T-helper 2 cell treated with Interferon-gamma antibody and Interleukin-4, amounts not matched to agents 5 μg/mL and 100 μg/mL, for 36 hours (primary cell): ENCODE measurements at regions not wholly inside any gene's neighbourhood (a gene's known extent, or its start where the extent isn't known, plus 50 kb on each side); places are given as distances from the start of the nearest gene placed in this dataset.

Source experiments
- DNase-seq: peaks from one replicate; pipeline ENCODE4 v3.0.0; 2021; ENCODE audit warnings: low spot score
- H3K27ac Mint-ChIP-seq: one replicate; pipeline ENCODE4 v1.8.0; 2021; ENCODE audit warnings: mild to moderate bottlenecking, mixed read lengths
- H3K27me3 Mint-ChIP-seq: one replicate; pipeline ENCODE4 v1.8.0; 2021; ENCODE audit warnings: low read depth, mixed read lengths
- H3K36me3 Mint-ChIP-seq: one replicate; pipeline ENCODE4 v1.8.0; 2021; ENCODE audit warnings: low read depth, mixed read lengths
- H3K4me1 Mint-ChIP-seq: one replicate; pipeline ENCODE4 v1.8.0; 2021; ENCODE audit warnings: low read depth, mixed read lengths
- H3K4me3 Mint-ChIP-seq: one replicate; pipeline ENCODE4 v1.8.0; 2022; ENCODE audit warnings: mild to moderate bottlenecking, moderate library complexity, mixed read lengths
- H3K9me3 Mint-ChIP-seq: one replicate; pipeline ENCODE4 v1.8.0; 2021; ENCODE audit warnings: mixed read lengths

- Mint-ChIP-seq H3K4me3 (no peak overlapping the region), H3K9me3 (no peaks in the 10 kb centered on the region), H3K36me3 (no peaks in the 10 kb centered on the region), H3K27me3 (no peaks in the 10 kb centered on the region), H3K27ac (no peak overlapping the region), H3K4me1 (no peaks in the 10 kb centered on the region)
- no peak for DNase-seq
These were observed 656.4 kb downstream of the LTN1 start for GRCh38 chr21:28336314-28336713.

- Mint-ChIP-seq H3K27me3 (no peaks in the 10 kb centered on the region), H3K9me3 (peaks cover 4% of the 10 kb centered on the region), H3K36me3 (no peaks in the 10 kb centered on the region), H3K4me3 (no peak overlapping the region), H3K4me1 (no peaks in the 10 kb centered on the region), H3K27ac (no peak overlapping the region)
- no peak for DNase-seq
These were observed 658.3 kb downstream of the LTN1 start for GRCh38 chr21:28334407-28334806.

GRCh38 chr21:28333578-28334075, 659.0 kb downstream of the LTN1 start:
- Mint-ChIP-seq H3K4me3 (no peak overlapping the region), H3K4me1 (no peaks in the 10 kb centered on the region), H3K27me3 (no peaks in the 10 kb centered on the region), H3K36me3 (no peaks in the 10 kb centered on the region), H3K27ac (no peak overlapping the region), H3K9me3 (peaks cover 4% of the 10 kb centered on the region)
- no peak for DNase-seq

GRCh38 chr21:28332796-28333195, 659.9 kb downstream of the LTN1 start:
- Mint-ChIP-seq H3K36me3 (no peaks in the 10 kb centered on the region), H3K27me3 (no peaks in the 10 kb centered on the region), H3K27ac (no peak overlapping the region), H3K4me1 (no peaks in the 10 kb centered on the region), H3K4me3 (no peak overlapping the region), H3K9me3 (peaks cover 4% of the 10 kb centered on the region)
- DNase-seq, result no peak

- no peak for DNase-seq
- no peaks in the 10 kb centered on the region for H3K27me3 Mint-ChIP-seq
- H3K36me3 Mint-ChIP-seq, result no peaks in the 10 kb centered on the region
- H3K4me1 Mint-ChIP-seq, result no peaks in the 10 kb centered on the region
- no peaks in the 10 kb centered on the region for H3K9me3 Mint-ChIP-seq
- H3K27ac Mint-ChIP-seq, result no peak overlapping the region
- no peak overlapping the region for H3K4me3 Mint-ChIP-seq
These were observed 667.1 kb downstream of the LTN1 start for GRCh38 chr21:28325618-28326017.

GRCh38 chr21:28324690-28325089, 668.0 kb downstream of the LTN1 start:
- Mint-ChIP-seq H3K4me3 (no peak overlapping the region), H3K27ac (no peak overlapping the region), H3K9me3 (no peaks in the 10 kb centered on the region), H3K4me1 (no peaks in the 10 kb centered on the region), H3K27me3 (no peaks in the 10 kb centered on the region), H3K36me3 (no peaks in the 10 kb centered on the region)
- DNase-seq, result no peak

- H3K9me3 Mint-ChIP-seq, result no peaks in the 10 kb centered on the region
- H3K27me3 Mint-ChIP-seq, result no peaks in the 10 kb centered on the region
- H3K36me3 Mint-ChIP-seq, result no peaks in the 10 kb centered on the region
These were observed 675.3 kb downstream of the LTN1 start for GRCh38 chr21:28317177-28317950.

GRCh38 chr21:28311411-28312190, 681.1 kb downstream of the LTN1 start:
- no peak for DNase-seq
- H3K9me3 Mint-ChIP-seq, result no peaks in the 10 kb centered on the region
- no peaks in the 10 kb centered on the region for H3K36me3 Mint-ChIP-seq
- H3K4me1 Mint-ChIP-seq, result no peaks in the 10 kb centered on the region
- H3K27me3 Mint-ChIP-seq, result no peaks in the 10 kb centered on the region
- no peak overlapping the region for H3K4me3 Mint-ChIP-seq
- H3K27ac Mint-ChIP-seq, result no peak overlapping the region

More at GRCh38 chr21:28317177-28317950, 675.3 kb downstream of the LTN1 start:
- Mint-ChIP-seq H3K27ac (no peak overlapping the region), H3K4me1 (no peaks in the 10 kb centered on the region), H3K4me3 (no peak overlapping the region)
- DNase-seq, result no peak

GRCh38 chr21:28310711-28311110, 682.0 kb downstream of the LTN1 start:
- H3K36me3 Mint-ChIP-seq, result no peaks in the 10 kb centered on the region
- no peak overlapping the region for H3K4me3 Mint-ChIP-seq
- no peaks in the 10 kb centered on the region for H3K9me3 Mint-ChIP-seq
- H3K4me1 Mint-ChIP-seq, result no peaks in the 10 kb centered on the region
- H3K27me3 Mint-ChIP-seq, result no peaks in the 10 kb centered on the region
- H3K27ac Mint-ChIP-seq, result no peak overlapping the region
- DNase-seq, result no peak

GRCh38 chr21:28310171-28310685, 682.4 kb downstream of the LTN1 start:
- DNase-seq, result no peak
- Mint-ChIP-seq H3K9me3 (no peaks in the 10 kb centered on the region), H3K27ac (no peak overlapping the region), H3K4me3 (no peak overlapping the region), H3K36me3 (no peaks in the 10 kb centered on the region), H3K27me3 (no peaks in the 10 kb centered on the region), H3K4me1 (no peaks in the 10 kb centered on the region)

- Mint-ChIP-seq H3K27ac (no peak overlapping the region), H3K9me3 (no peaks in the 10 kb centered on the region), H3K4me3 (no peak overlapping the region), H3K36me3 (no peaks in the 10 kb centered on the region), H3K4me1 (no peaks in the 10 kb centered on the region), H3K27me3 (no peaks in the 10 kb centered on the region)
- no peak for DNase-seq
These were observed 683.1 kb downstream of the LTN1 start for GRCh38 chr21:28309596-28309995.

- no peaks in the 10 kb centered on the region for H3K4me1 Mint-ChIP-seq
These were observed 684.2 kb downstream of the LTN1 start for GRCh38 chr21:28308516-28308915.

GRCh38 chr21:28299946-28300345, 692.7 kb downstream of the LTN1 start:
- Mint-ChIP-seq H3K4me3 (no peak overlapping the region), H3K27ac (no peak overlapping the region), H3K9me3 (no peaks in the 10 kb centered on the region), H3K27me3 (no peaks in the 10 kb centered on the region), H3K36me3 (no peaks in the 10 kb centered on the region), H3K4me1 (no peaks in the 10 kb centered on the region)
- DNase-seq, result no peak

More at GRCh38 chr21:28308516-28308915, 684.2 kb downstream of the LTN1 start:
- Mint-ChIP-seq H3K36me3 (no peaks in the 10 kb centered on the region), H3K27ac (no peak overlapping the region), H3K9me3 (no peaks in the 10 kb centered on the region), H3K27me3 (no peaks in the 10 kb centered on the region), H3K4me3 (no peak overlapping the region)
- DNase-seq, result no peak

GRCh38 chr21:28298251-28298672, 694.4 kb downstream of the LTN1 start:
- no peak overlapping the region for H3K27ac Mint-ChIP-seq
- no peak for DNase-seq
- no peaks in the 10 kb centered on the region for H3K36me3 Mint-ChIP-seq
- no peaks in the 10 kb centered on the region for H3K9me3 Mint-ChIP-seq
- H3K4me1 Mint-ChIP-seq, result no peaks in the 10 kb centered on the region
- no peaks in the 10 kb centered on the region for H3K27me3 Mint-ChIP-seq
- H3K4me3 Mint-ChIP-seq, result no peak overlapping the region
